Medulla oblongata (tissue), 1 donor: ENCODE measurements at regions not wholly inside any gene's neighbourhood (a gene's known extent, or its start where the extent isn't known, plus 50 kb on each side); places are given as distances from the start of the nearest gene placed in this dataset.
"Not testable (repeated sequence)": the region's sequence is repeated elsewhere in the genome, so short reads cannot be mapped to it uniquely, and the experiment has no call there.

Source experiments
- DNase-seq: peaks from one replicate; pipeline ENCODE4 v3.0.0-alpha.2; 2015; ENCODE audit errors: extremely low spot score

GRCh38 chr6:158920311-158920905 lies 79.6 kb downstream of the RSPH3 start:
- no peak for DNase-seq

GRCh38 chr6:158919865-158920264 lies 80.1 kb downstream of the RSPH3 start:
- DNase-seq: no peak

- DNase-seq: no peak
Observed at GRCh38 chr6:158916617-158917016, 83.4 kb downstream of the RSPH3 start.

GRCh38 chr6:158914923-158915322 lies 85.1 kb downstream of the RSPH3 start:
- DNase-seq: no peak

GRCh38 chr6:158913580-158913979 lies 86.4 kb downstream of the RSPH3 start:
- no peak for DNase-seq

GRCh38 chr6:158912655-158913054 lies 87.3 kb downstream of the RSPH3 start:
- no peak for DNase-seq

GRCh38 chr6:158911746-158912480 lies 88.1 kb downstream of the RSPH3 start:
- no peak for DNase-seq

GRCh38 chr6:158910484-158911440 lies 89.2 kb downstream of the RSPH3 start:
- DNase-seq: peak; percentile 25

GRCh38 chr6:158909938-158910337 lies 90.1 kb downstream of the RSPH3 start:
- peak; percentile 5 for DNase-seq

- no peak for DNase-seq
Observed at GRCh38 chr6:158908606-158909005, 89.4 kb upstream of the EZR start.

GRCh38 chr6:158907931-158908330 lies 88.8 kb upstream of the EZR start:
- DNase-seq: no peak

- DNase-seq: no peak
Observed at GRCh38 chr6:158906926-158907325, 87.8 kb upstream of the EZR start.

GRCh38 chr6:158905277-158905676 lies 86.1 kb upstream of the EZR start:
- DNase-seq: no peak

- no peak for DNase-seq
Observed at GRCh38 chr6:158903801-158904200, 84.6 kb upstream of the EZR start.

- DNase-seq: no peak
Observed at GRCh38 chr6:158900663-158901312, 81.6 kb upstream of the EZR start.

GRCh38 chr6:158897236-158897635 lies 78.1 kb upstream of the EZR start:
- no peak for DNase-seq

- no peak for DNase-seq
Observed at GRCh38 chr6:158895661-158896060, 76.5 kb upstream of the EZR start.

- DNase-seq: no peak
Observed at GRCh38 chr6:158894193-158894592, 75.0 kb upstream of the EZR start.

- no peak for DNase-seq
Observed at GRCh38 chr6:158892266-158892665, 73.1 kb upstream of the EZR start.

GRCh38 chr6:158891560-158891959 lies 72.4 kb upstream of the EZR start:
- DNase-seq: not testable (repeated sequence)

- DNase-seq: not testable (repeated sequence)
Observed at GRCh38 chr6:158888171-158888570, 69.0 kb upstream of the EZR start.
